SK-N-SH (cell line): ENCODE measurements at regions not wholly inside any gene's neighbourhood (a gene's known extent, or its start where the extent isn't known, plus 50 kb on each side); places are given as distances from the start of the nearest gene placed in this dataset.

Experiments used
- EP300 ChIP-seq, 2 experiments: IDR thresholded peaks; 2 replicates each; pipeline versions ENCODE4 v1.4.0 to v1.6.1; 2012; ENCODE audit warnings: borderline replicate concordance in 1 of 2, low read depth in 1 of 2, low read length in 1 of 2
- POLR2AphosphoS5 ChIP-seq: IDR thresholded peaks from 2 replicates; pipeline ENCODE4 v1.6.1; 2012; ENCODE audit warnings: low read depth, low read length
- TAF1 ChIP-seq: IDR thresholded peaks from 2 replicates; pipeline ENCODE4 v1.6.1; 2012; ENCODE audit warnings: low read depth, mild to moderate bottlenecking, low read length, moderate library complexity, borderline replicate concordance

- TF ChIP-seq TAF1, result no peak
- no peak for TF ChIP-seq EP300 (IDR thresholded peaks at IDR 0.05; ENCODE audit: borderline replicate concordance in 1 of 2, low read depth in 1 of 2, low read length in 1 of 2)
- TF ChIP-seq POLR2AphosphoS5, result no peak
Observed at GRCh38 chr4:24024605-24025004, 134.8 kb upstream of the PPARGC1A start.
